ENCODE measurements at regions not wholly inside any gene's neighbourhood (a gene's known extent, or its start where the extent isn't known, plus 50 kb on each side); places are given as distances from the start of the nearest gene placed in this dataset.

- ChIA-PET CTCF (ENCODE audit: unreplicated experiment) (no interaction called here), POLR2A (interaction anchor here (0.6 kb wide), 2 partner anchors 7 to 326 kb away, joined by 3 read pairs; no protein-coding TSS in a partner anchor)
These were observed 128.0 kb upstream of the EPB41L4A start for GRCh38 chr5:112546946-112547592.

GRCh38 chr5:112548246-112548881 lies 129.3 kb upstream of the EPB41L4A start:
- CTCF ChIA-PET (ENCODE audit: unreplicated experiment), result no interaction called here
- no TSS peak for BruUV-seq (replicated peaks)
- Histone ChIP-seq H3K4me2 (ENCODE audit: low read length) (no peak overlapping the region), H3K79me2 (ENCODE audit: insufficient read depth, low read depth, low read length) (no peaks in the 10 kb centered on the region), H3K4me3 (ENCODE audit: low read depth, low read length, poor library complexity, severe bottlenecking) (no peak overlapping the region), H2AFZ (ENCODE audit: low read length) (no peak overlapping the region), H3K4me1 (ENCODE audit: insufficient read depth, low read length, poor library complexity, severe bottlenecking) (no peaks in the 10 kb centered on the region), H3K9me2 (ENCODE audit: insufficient read depth, low read length) (no peaks in the 10 kb centered on the region), H4K20me1 (ENCODE audit: insufficient read depth, low read length) (no peaks in the 10 kb centered on the region), H3K27ac (ENCODE audit: low read depth, low read length, poor library complexity, severe bottlenecking) (no peak overlapping the region), H3K36me3 (ENCODE audit: insufficient read depth, low read length) (no peaks in the 10 kb centered on the region), H3K9me3 (ENCODE audit: low read length) (no peaks in the 10 kb centered on the region)
- POLR2A ChIA-PET, result no interaction called here
- TF ChIP-seq CTCF (conservative IDR thresholded peaks at IDR 0.05; ENCODE audit: low read length), result no peak
- TF ChIP-seq EZH2phosphoT487 (IDR thresholded peaks at IDR 0.05; ENCODE audit: borderline replicate concordance, low read depth, low read length), result no peak
- intact Hi-C loops (cut with micrococcal nuclease; ENCODE audit: unreplicated experiment), result no loop called here
- DNase-seq (ENCODE audit: low spot score), result no peak

More at GRCh38 chr5:112546946-112547592, 128.0 kb upstream of the EPB41L4A start:
- Histone ChIP-seq H3K4me1 (ENCODE audit: insufficient read depth, low read length, poor library complexity, severe bottlenecking) (no peaks in the 10 kb centered on the region), H3K9me3 (ENCODE audit: low read length) (no peaks in the 10 kb centered on the region), H3K4me3 (ENCODE audit: low read depth, low read length, poor library complexity, severe bottlenecking) (no peak overlapping the region), H2AFZ (ENCODE audit: low read length) (no peak overlapping the region), H3K36me3 (ENCODE audit: insufficient read depth, low read length) (no peaks in the 10 kb centered on the region), H3K79me2 (ENCODE audit: insufficient read depth, low read depth, low read length) (no peaks in the 10 kb centered on the region), H4K20me1 (ENCODE audit: insufficient read depth, low read length) (no peaks in the 10 kb centered on the region), H3K4me2 (ENCODE audit: low read length) (no peak overlapping the region), H3K27ac (ENCODE audit: low read depth, low read length, poor library complexity, severe bottlenecking) (no peak overlapping the region), H3K9me2 (ENCODE audit: insufficient read depth, low read length) (no peaks in the 10 kb centered on the region)
- no TSS peak for BruUV-seq (replicated peaks)
- TF ChIP-seq CTCF (conservative IDR thresholded peaks at IDR 0.05; ENCODE audit: low read length) (no peak), EZH2phosphoT487 (IDR thresholded peaks at IDR 0.05; ENCODE audit: borderline replicate concordance, low read depth, low read length) (no peak)
- DNase-seq (ENCODE audit: low spot score), result no peak
- intact Hi-C loops (cut with micrococcal nuclease; ENCODE audit: unreplicated experiment), result no loop called here

GRCh38 chr5:112549127-112549526 lies 130.1 kb upstream of the EPB41L4A start:
- no peak overlapping the region for H3K4me3 ChIP-seq (ENCODE audit: low read depth, low read length, poor library complexity, severe bottlenecking)
- no peaks in the 10 kb centered on the region for H3K4me1 ChIP-seq (ENCODE audit: insufficient read depth, low read length, poor library complexity, severe bottlenecking)
- H3K9me2 ChIP-seq (ENCODE audit: insufficient read depth, low read length), result no peaks in the 10 kb centered on the region
- no peak overlapping the region for H3K4me2 ChIP-seq (ENCODE audit: low read length)
- BruUV-seq (replicated peaks), result no TSS peak
- H2AFZ ChIP-seq (ENCODE audit: low read length), result 0 out of 2 replicates have a peak overlapping the region, but pooled peaks have one; percentile 3
- ChIA-PET CTCF (ENCODE audit: unreplicated experiment) (no interaction called here), POLR2A (no interaction called here)
- TF ChIP-seq EZH2phosphoT487 (IDR thresholded peaks at IDR 0.05; ENCODE audit: borderline replicate concordance, low read depth, low read length), result no peak
- TF ChIP-seq CTCF (conservative IDR thresholded peaks at IDR 0.05; ENCODE audit: low read length), result no peak
- intact Hi-C loops (cut with micrococcal nuclease; ENCODE audit: unreplicated experiment), result no loop called here
- H4K20me1 ChIP-seq (ENCODE audit: insufficient read depth, low read length), result no peaks in the 10 kb centered on the region
- H3K9me3 ChIP-seq (ENCODE audit: low read length), result no peaks in the 10 kb centered on the region
- no peaks in the 10 kb centered on the region for H3K79me2 ChIP-seq (ENCODE audit: insufficient read depth, low read depth, low read length)
- no peak overlapping the region for H3K27ac ChIP-seq (ENCODE audit: low read depth, low read length, poor library complexity, severe bottlenecking)
- no peaks in the 10 kb centered on the region for H3K36me3 ChIP-seq (ENCODE audit: insufficient read depth, low read length)
- no peak for DNase-seq (ENCODE audit: low spot score)

Measured in OCI-LY7 (cell line).